ENCODE measurements at regions not wholly inside any gene's neighbourhood (a gene's known extent, or its start where the extent isn't known, plus 50 kb on each side); places are given as distances from the start of the nearest gene placed in this dataset.

DNA sequence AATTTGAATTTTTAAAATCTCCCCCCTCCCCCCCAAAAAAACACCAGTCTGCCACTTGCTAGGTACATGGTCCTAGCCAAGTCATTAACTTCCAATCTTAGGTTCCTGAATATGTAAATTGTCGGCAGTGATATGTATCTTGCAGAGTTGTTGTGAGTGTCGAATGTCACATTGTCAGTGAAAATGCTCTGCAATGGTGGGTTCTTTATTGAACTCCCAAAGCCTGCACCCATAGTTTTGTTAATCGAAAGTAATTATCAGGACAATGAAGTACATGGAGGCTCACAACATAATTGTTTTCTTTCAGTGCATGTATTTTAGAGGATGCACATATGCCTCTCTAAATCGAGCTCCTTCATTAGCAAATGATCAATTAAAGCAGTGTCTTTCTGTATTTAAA lies 185.6 kb upstream of the S100G start:
- TF ChIP-seq, protein P1, sequence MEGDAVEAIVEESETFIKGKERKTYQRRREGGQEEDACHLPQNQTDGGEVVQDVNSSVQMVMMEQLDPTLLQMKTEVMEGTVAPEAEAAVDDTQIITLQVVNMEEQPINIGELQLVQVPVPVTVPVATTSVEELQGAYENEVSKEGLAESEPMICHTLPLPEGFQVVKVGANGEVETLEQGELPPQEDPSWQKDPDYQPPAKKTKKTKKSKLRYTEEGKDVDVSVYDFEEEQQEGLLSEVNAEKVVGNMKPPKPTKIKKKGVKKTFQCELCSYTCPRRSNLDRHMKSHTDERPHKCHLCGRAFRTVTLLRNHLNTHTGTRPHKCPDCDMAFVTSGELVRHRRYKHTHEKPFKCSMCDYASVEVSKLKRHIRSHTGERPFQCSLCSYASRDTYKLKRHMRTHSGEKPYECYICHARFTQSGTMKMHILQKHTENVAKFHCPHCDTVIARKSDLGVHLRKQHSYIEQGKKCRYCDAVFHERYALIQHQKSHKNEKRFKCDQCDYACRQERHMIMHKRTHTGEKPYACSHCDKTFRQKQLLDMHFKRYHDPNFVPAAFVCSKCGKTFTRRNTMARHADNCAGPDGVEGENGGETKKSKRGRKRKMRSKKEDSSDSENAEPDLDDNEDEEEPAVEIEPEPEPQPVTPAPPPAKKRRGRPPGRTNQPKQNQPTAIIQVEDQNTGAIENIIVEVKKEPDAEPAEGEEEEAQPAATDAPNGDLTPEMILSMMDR (conservative IDR thresholded peaks at IDR 0.05; ENCODE audit: low read depth, low read length): no peak
- no peak for DNase-seq (ENCODE audit: low read depth)
- H3K4me3 ChIP-seq (ENCODE audit: low read length): no peak overlapping the region

GRCh38 chrX:16465081-16465876 lies 184.7 kb upstream of the S100G start:
- no peak for DNase-seq (ENCODE audit: low read depth)
- TF ChIP-seq, protein P1 (conservative IDR thresholded peaks at IDR 0.05; ENCODE audit: low read depth, low read length): no peak
- no peak overlapping the region for H3K4me3 ChIP-seq (ENCODE audit: low read length)

GRCh38 chrX:16466640-16467432 lies 183.1 kb upstream of the S100G start:
- TF ChIP-seq, protein P1 (conservative IDR thresholded peaks at IDR 0.05; ENCODE audit: low read depth, low read length): no peak
- H3K4me3 ChIP-seq (ENCODE audit: low read length): no peak overlapping the region
- DNase-seq (ENCODE audit: low read depth): no peak

- H3K4me3 ChIP-seq (ENCODE audit: low read length): no peak overlapping the region
- no peak for DNase-seq (ENCODE audit: low read depth)
- TF ChIP-seq, protein P1 (conservative IDR thresholded peaks at IDR 0.05; ENCODE audit: low read depth, low read length): no peak
Measured at GRCh38 chrX:16469870-16470269, 180.1 kb upstream of the S100G start.

DNA sequence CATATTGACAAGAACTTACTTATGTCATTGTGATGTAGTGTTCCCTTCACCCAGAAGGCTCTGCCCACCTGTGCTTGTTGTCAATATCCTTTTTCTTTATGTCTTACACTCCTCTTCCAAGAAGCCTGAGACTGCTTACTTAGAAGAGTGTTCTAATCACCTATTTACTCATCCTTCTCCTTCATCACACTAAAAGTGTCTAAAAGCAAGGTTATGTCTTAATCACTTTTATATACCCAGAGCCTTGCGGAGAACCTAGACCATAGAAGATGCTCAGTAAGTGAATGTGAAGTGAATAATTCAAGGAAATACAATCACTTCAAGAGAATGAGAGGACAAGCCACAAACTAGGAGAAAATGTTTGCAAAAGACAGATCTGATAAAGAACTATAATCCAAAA lies 177.6 kb upstream of the S100G start:
- TF ChIP-seq, protein P1 (conservative IDR thresholded peaks at IDR 0.05; ENCODE audit: low read depth, low read length): no peak
- no peak overlapping the region for H3K4me3 ChIP-seq (ENCODE audit: low read length)
- no peak for DNase-seq (ENCODE audit: low read depth)

- TF ChIP-seq, protein P1 (conservative IDR thresholded peaks at IDR 0.05; ENCODE audit: low read depth, low read length): no peak
- no peak for DNase-seq (ENCODE audit: low read depth)
- no peak overlapping the region for H3K4me3 ChIP-seq (ENCODE audit: low read length)
Measured at GRCh38 chrX:16474511-16474910, 175.4 kb upstream of the S100G start.
